SU-DHL-6 (cell line): ENCODE measurements at regions not wholly inside any gene's neighbourhood (a gene's known extent, or its start where the extent isn't known, plus 50 kb on each side); places are given as distances from the start of the nearest gene placed in this dataset.

ENCODE experiments used
- H2AFZ ChIP-seq: fragments of 200-600 bp; sonication (generic); 2 replicates; pipeline ENCODE4 v1.6.1; 2014; ENCODE audit warnings: low read depth, mild to moderate bottlenecking, moderate library complexity, mixed read lengths, antibody characterized with exemption, low read length; ENCODE audit not compliant: severe bottlenecking
- H3F3A ChIP-seq: fragments of 200-600 bp; shearing (Covaris generic); 2 replicates; pipeline ENCODE4 v1.6.0; 2016; ENCODE audit warnings: antibody characterized with exemption, mild to moderate bottlenecking; ENCODE audit not compliant: insufficient read depth
- H3K27ac ChIP-seq: fragments of 200-600 bp; sonication (generic); 2 replicates; pipeline ENCODE4 v1.5.1; 2016; ENCODE audit warnings: low read depth, mild to moderate bottlenecking, low read length, moderate library complexity, mixed read lengths
- H3K27me3 ChIP-seq: fragments of 200-600 bp; sonication (generic), shearing (Covaris generic); 2 replicates; pipeline ENCODE4 v1.6.0; 2014; ENCODE audit warnings: mild to moderate bottlenecking, low read length
- H3K36me3 ChIP-seq: fragments of 200-600 bp; sonication (generic); 2 replicates; pipeline ENCODE4 v1.6.1; 2014; ENCODE audit warnings: mild to moderate bottlenecking, low read length, mixed read lengths
- H3K4me2 ChIP-seq: fragments of 300-600, 200-600 bp; shearing (Covaris generic), sonication (generic); 2 replicates; pipeline ENCODE4 v1.6.0; 2014; ENCODE audit warnings: low read length, low read depth, mild to moderate bottlenecking; ENCODE audit not compliant: poor library complexity, severe bottlenecking
- H3K4me3 ChIP-seq: fragments of 200-600 bp; sonication (generic); 2 replicates; pipeline ENCODE4 v1.5.1; 2014; ENCODE audit warnings: antibody characterized with exemption, low read length, mild to moderate bottlenecking, mixed read lengths; ENCODE audit not compliant: insufficient read depth, poor library complexity, severe bottlenecking
- H3K79me2 ChIP-seq: fragments of 200-600 bp; sonication (generic); 2 replicates; pipeline ENCODE4 v1.6.1; 2014; ENCODE audit warnings: mild to moderate bottlenecking, low read length, moderate library complexity; ENCODE audit not compliant: insufficient read depth
- H3K9ac ChIP-seq: fragments of 200-600 bp; sonication (generic); 2 replicates; pipeline ENCODE4 v1.7.0; 2014; ENCODE audit warnings: mild to moderate bottlenecking, low read length
- H3K9me2 ChIP-seq: fragments of 200-600 bp; sonication (generic); replicated peaks from 2 replicates; pipeline ENCODE4 v1.6.1; 2014; ENCODE audit warnings: low read length; ENCODE audit not compliant: insufficient read depth
- H3K9me3 ChIP-seq: fragments of 200-600 bp; sonication (generic); 2 replicates; pipeline ENCODE4 v1.6.1; 2014; ENCODE audit warnings: low read length, mixed read lengths; ENCODE audit not compliant: insufficient read depth
- H4K20me1 ChIP-seq: fragments of 200-600 bp; sonication (generic); 2 replicates; pipeline ENCODE4 v1.6.1; 2014; ENCODE audit warnings: low read depth, mild to moderate bottlenecking, antibody characterized with exemption, low read length, moderate library complexity, mixed read lengths
- CTCF ChIP-seq: fragments of 200-600 bp; sonication (generic); IDR thresholded peaks from one replicate; pipeline ENCODE4 v1.5.1; 2017; ENCODE audit warnings: antibody characterized with exemption, mild to moderate bottlenecking, low read length, moderate library complexity; ENCODE audit not compliant: insufficient read depth, poor library complexity, severe bottlenecking
- EZH2phosphoT487 ChIP-seq: fragments of 200-600 bp; sonication (generic), shearing (Covaris generic); conservative IDR thresholded peaks from 2 replicates; pipeline ENCODE4 v1.6.1; 2018; ENCODE audit warnings: mild to moderate bottlenecking, antibody characterized with exemption, low read length, moderate library complexity, mixed read lengths

- no peaks in the 10 kb centered on the region for H3K27me3 ChIP-seq
- H3K4me3 ChIP-seq = no peak overlapping the region
- no peak overlapping the region for H2AFZ ChIP-seq
- no peaks in the 10 kb centered on the region for H3K9me3 ChIP-seq
- no peak overlapping the region for H3K9ac ChIP-seq
- H3K36me3 ChIP-seq = no peaks in the 10 kb centered on the region
- no peaks in the 10 kb centered on the region for H4K20me1 ChIP-seq
- H3K9me2 ChIP-seq = no peaks in the 10 kb centered on the region
- H3K27ac ChIP-seq = no peak overlapping the region
- TF ChIP-seq EZH2phosphoT487 = no peak
- no peak for TF ChIP-seq CTCF
- no peaks in the 10 kb centered on the region for H3F3A ChIP-seq
- H3K79me2 ChIP-seq = no peaks in the 10 kb centered on the region
- no peak overlapping the region for H3K4me2 ChIP-seq
These were observed 154.9 kb upstream of the UQCRFS1 start for GRCh38 chr19:29367791-29368222.

DNA sequence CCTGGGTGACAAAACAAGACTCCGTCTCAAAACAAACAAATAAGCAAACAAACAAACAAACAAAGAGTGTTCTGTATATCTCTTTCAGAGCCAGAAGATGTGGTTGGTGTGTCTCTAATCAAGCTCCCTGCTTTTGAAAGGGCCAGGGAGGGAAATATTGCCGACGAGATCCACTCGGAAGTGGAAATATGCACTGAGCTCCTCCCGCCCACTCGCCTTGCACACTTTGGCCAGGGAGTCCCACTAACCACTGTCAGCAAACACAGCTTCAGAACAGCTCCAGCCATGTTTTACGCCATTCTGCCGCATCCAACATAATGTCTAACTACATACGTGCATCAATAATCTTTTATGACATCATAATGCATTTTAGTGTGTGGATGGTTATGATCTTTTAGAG is 155.5 kb upstream of the VSTM2B start:
- Histone ChIP-seq H3K36me3 (no peaks in the 10 kb centered on the region), H3K9me2 (no peaks in the 10 kb centered on the region), H3K27ac (no peak overlapping the region), H3F3A (no peaks in the 10 kb centered on the region), H3K9ac (no peak overlapping the region), H2AFZ (no peak overlapping the region), H3K27me3 (no peaks in the 10 kb centered on the region), H3K9me3 (no peaks in the 10 kb centered on the region), H3K79me2 (no peaks in the 10 kb centered on the region), H3K4me3 (no peak overlapping the region), H3K4me2 (no peak overlapping the region), H4K20me1 (no peaks in the 10 kb centered on the region)
- no peak for TF ChIP-seq CTCF
- no peak for TF ChIP-seq EZH2phosphoT487

DNA sequence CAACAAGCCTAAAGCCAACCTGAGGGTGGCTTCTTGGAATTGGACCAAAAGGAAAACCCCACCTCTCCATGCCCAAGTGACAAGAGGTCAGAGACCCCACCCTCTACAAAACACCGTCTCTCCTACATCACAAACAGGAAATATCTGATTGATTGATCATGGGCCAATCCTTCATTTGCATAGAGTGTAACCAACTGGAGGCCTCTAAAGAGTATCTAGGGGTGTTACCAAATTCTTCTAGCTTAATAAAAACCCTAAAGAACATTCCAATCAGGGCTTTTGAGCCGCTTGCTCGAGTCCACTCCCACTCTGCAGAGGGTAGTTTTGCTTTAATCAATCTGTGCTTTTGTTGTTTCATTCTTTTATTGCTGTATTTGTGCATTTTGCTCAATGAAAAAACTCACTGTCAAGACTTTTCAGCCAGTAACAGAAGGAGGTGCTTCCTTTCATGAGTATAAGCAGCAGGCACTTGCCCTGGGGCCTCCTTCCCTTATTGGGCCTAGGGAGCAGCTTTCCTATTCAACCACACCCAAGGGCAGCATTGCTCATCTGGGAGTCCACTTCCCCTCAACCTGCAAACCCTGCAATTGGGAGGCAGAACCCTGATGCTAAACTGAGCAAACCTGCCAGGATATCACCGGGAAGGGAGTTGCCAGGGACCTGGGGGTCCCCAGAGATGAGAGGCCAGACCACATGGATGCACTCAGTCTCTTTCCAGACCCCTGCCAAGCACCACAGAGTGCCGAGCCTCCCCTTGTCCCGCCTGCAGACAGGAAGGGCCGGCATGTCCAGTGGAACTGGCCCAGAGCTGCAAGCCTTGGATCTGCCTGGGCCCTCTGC is 154.3 kb upstream of the VSTM2B start:
- Histone ChIP-seq H3K9me3 (no peaks in the 10 kb centered on the region), H3K27me3 (no peaks in the 10 kb centered on the region), H3K9me2 (no peaks in the 10 kb centered on the region), H3K79me2 (no peaks in the 10 kb centered on the region), H3K9ac (no peak overlapping the region), H3K27ac (no peak overlapping the region), H2AFZ (no peak overlapping the region), H3K36me3 (no peaks in the 10 kb centered on the region), H4K20me1 (no peaks in the 10 kb centered on the region), H3K4me2 (no peak overlapping the region), H3F3A (no peaks in the 10 kb centered on the region), H3K4me3 (no peak overlapping the region)
- TF ChIP-seq EZH2phosphoT487 = no peak
- TF ChIP-seq CTCF = no peak
